ENCODE measurements at regions not wholly inside any gene's neighbourhood (a gene's known extent, or its start where the extent isn't known, plus 50 kb on each side); places are given as distances from the start of the nearest gene placed in this dataset.

- no peak for DNase-seq (ENCODE audit: low read depth in 2 of 2)
Measured at GRCh38 chr3:72405943-72406566, 442.2 kb downstream of the SHQ1 start.

GRCh38 chr3:72401005-72401545, 447.2 kb downstream of the SHQ1 start:
- DNase-seq (ENCODE audit: low read depth in 2 of 2), result no peak

GRCh38 chr3:72398781-72399180, 449.5 kb downstream of the SHQ1 start:
- no peak for DNase-seq (ENCODE audit: low read depth in 2 of 2)

GRCh38 chr3:72397586-72397985, 450.7 kb downstream of the SHQ1 start:
- no peak for DNase-seq (ENCODE audit: low read depth in 2 of 2)

GRCh38 chr3:72396899-72397298, 451.3 kb downstream of the SHQ1 start:
- DNase-seq (ENCODE audit: low read depth in 2 of 2), result no peak

- DNase-seq (ENCODE audit: low read depth in 2 of 2), result no peak
Measured at GRCh38 chr3:72395776-72396311, 452.4 kb downstream of the SHQ1 start.

- DNase-seq (ENCODE audit: low read depth in 2 of 2), result no peak
Measured at GRCh38 chr3:72393455-72393854, 454.8 kb downstream of the SHQ1 start.

- no peak for DNase-seq (ENCODE audit: low read depth in 2 of 2)
Measured at GRCh38 chr3:72391659-72392058, 456.6 kb downstream of the SHQ1 start.

GRCh38 chr3:72390841-72391240, 457.4 kb downstream of the SHQ1 start:
- no peak for DNase-seq (ENCODE audit: low read depth in 2 of 2)

- no peak for DNase-seq (ENCODE audit: low read depth in 2 of 2)
Measured at GRCh38 chr3:72388644-72389043, 459.6 kb downstream of the SHQ1 start.

- DNase-seq (ENCODE audit: low read depth in 2 of 2), result no peak
Measured at GRCh38 chr3:72388117-72388516, 460.1 kb downstream of the SHQ1 start.

GRCh38 chr3:72386327-72387000, 461.8 kb downstream of the SHQ1 start:
- no peak for DNase-seq (ENCODE audit: low read depth in 2 of 2)

- no peak for DNase-seq (ENCODE audit: low read depth in 2 of 2)
Measured at GRCh38 chr3:72385167-72385566, 463.1 kb downstream of the SHQ1 start.

- DNase-seq (ENCODE audit: low read depth in 2 of 2), result no peak
Measured at GRCh38 chr3:72384602-72385001, 463.6 kb downstream of the SHQ1 start.

- no peak for DNase-seq (ENCODE audit: low read depth in 2 of 2)
Measured at GRCh38 chr3:72383883-72384282, 464.4 kb downstream of the SHQ1 start.

GRCh38 chr3:72383230-72383629, 465.0 kb downstream of the SHQ1 start:
- DNase-seq (ENCODE audit: low read depth in 2 of 2), result no peak

GRCh38 chr3:72382460-72382859, 465.8 kb downstream of the SHQ1 start:
- DNase-seq (ENCODE audit: low read depth in 2 of 2), result no peak

GRCh38 chr3:72381584-72381983, 466.7 kb downstream of the SHQ1 start:
- no peak for DNase-seq (ENCODE audit: low read depth in 2 of 2)

- no peak for DNase-seq (ENCODE audit: low read depth in 2 of 2)
Measured at GRCh38 chr3:72380711-72381493, 467.3 kb downstream of the SHQ1 start.

GRCh38 chr3:72380193-72380592, 468.1 kb downstream of the SHQ1 start:
- DNase-seq (ENCODE audit: low read depth in 2 of 2), result no peak

GRCh38 chr3:72379500-72380187, 468.6 kb downstream of the SHQ1 start:
- no peak for DNase-seq (ENCODE audit: low read depth in 2 of 2)

GRCh38 chr3:72378287-72378686, 470.0 kb downstream of the SHQ1 start:
- DNase-seq (ENCODE audit: low read depth in 2 of 2), result no peak

Data from stimulated activated CD8-positive, alpha-beta memory T cell treated with anti-CD3 and anti-CD28 coated beads, Interleukin-7, amount 100 ng/mL, for 4 hours (primary cell).